ENCODE measurements at regions not wholly inside any gene's neighbourhood (a gene's known extent, or its start where the extent isn't known, plus 50 kb on each side); places are given as distances from the start of the nearest gene placed in this dataset.

DNA sequence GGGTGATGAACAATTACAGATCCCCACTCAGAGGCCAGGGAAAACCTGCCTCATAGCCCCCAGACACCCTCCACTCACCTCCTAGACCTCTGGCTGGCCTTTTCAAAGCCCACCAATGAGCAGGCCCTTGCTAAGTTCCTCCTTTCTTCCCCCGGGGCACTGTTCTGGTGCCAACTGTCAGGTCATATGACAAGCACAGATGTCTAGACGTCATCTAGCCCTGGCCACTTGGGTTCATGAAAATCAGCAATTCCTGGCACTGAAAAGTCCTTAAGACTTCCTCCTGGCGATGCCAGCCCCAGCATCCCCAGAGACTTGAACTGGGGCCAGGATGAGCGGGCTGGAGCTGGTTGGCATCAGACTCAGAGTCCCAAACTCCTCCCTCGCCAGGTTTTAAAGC is 115.6 kb upstream of the NALF2 start:
- DNase-seq (no peak), ATAC-seq (peak in 3 of 8 donors; percentile 14 to 29 (median 26))
- intact Hi-C loops (cut with DNase I), result loop anchor here (5.0 to 10.0 kb wide), 8 partner anchors 84 to 566 kb away; partner anchors contain the start of gene EFNB1 (in 6 of the 10)
- WGBS, 2 donors, result 20% methylated on average over 5 of the region's 5 CpGs
- Histone ChIP-seq H3K27me3 (peaks cover 0 to 59% (median 0%) of the 10 kb centered on the region in 7 donors), H3K27ac (no peak overlapping the region), H3K4me3 (no peak overlapping the region), H3K4me1 (peaks cover 0 to 4% (median 0%) of the 10 kb centered on the region in 9 donors), H3K36me3 (no peaks in the 10 kb centered on the region), H3K9me3 (no peaks in the 10 kb centered on the region)
- TF ChIP-seq, protein P1, sequence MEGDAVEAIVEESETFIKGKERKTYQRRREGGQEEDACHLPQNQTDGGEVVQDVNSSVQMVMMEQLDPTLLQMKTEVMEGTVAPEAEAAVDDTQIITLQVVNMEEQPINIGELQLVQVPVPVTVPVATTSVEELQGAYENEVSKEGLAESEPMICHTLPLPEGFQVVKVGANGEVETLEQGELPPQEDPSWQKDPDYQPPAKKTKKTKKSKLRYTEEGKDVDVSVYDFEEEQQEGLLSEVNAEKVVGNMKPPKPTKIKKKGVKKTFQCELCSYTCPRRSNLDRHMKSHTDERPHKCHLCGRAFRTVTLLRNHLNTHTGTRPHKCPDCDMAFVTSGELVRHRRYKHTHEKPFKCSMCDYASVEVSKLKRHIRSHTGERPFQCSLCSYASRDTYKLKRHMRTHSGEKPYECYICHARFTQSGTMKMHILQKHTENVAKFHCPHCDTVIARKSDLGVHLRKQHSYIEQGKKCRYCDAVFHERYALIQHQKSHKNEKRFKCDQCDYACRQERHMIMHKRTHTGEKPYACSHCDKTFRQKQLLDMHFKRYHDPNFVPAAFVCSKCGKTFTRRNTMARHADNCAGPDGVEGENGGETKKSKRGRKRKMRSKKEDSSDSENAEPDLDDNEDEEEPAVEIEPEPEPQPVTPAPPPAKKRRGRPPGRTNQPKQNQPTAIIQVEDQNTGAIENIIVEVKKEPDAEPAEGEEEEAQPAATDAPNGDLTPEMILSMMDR (IDR thresholded peaks at IDR 0.05), result no peak

DNA sequence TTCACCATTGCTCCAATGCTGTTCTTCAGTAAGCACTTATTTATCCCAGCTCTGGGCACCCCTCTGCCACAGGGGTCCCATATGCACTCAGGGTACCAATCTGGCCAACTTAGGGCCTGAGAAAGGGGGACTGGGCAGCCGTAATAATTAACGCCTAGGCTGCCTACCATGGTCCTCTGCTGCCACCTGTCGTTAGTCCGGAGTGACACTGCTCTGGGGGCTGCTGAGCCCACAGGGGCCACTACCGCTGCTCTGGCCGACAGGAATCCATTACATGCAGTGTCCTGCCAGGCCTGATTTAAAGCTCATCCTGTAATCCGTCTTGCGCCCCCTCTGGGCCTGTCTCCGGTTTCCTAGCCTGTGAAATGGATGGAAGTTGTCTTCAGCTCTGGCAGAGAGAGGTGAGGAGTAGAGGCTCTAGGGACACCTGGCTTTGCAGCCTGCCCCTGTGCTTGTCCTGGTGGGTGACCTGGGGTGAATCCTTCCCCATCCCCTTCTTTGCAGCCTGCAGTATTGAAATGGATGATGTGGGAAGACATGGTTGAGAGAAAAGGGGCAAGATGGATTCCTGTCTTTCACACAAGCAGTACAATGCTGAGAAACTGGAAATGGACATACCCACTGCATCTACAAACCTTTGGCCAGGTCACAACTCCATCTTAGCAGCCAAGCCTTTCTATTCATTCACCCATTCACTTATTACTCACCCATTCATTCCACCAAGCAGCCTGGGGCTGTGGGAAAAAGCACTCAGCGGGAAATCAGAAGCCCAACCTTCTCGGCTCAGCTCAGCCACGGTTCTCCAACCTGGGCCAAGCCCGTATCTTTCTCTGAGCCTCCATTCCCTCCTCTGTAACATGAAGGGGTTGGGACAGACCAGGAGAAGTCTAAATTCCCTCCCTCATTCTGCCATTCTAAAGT is 116.3 kb upstream of the NALF2 start:
- peaks cover 0 to 4% (median 0%) of the 10 kb centered on the region in 9 donors for H3K4me1 ChIP-seq
- peaks cover 0 to 65% (median 0%) of the 10 kb centered on the region in 7 donors for H3K27me3 ChIP-seq
- 23 to 29% methylated on average over 12 to 13 of the region's 13 CpGs for WGBS, 2 donors
- intact Hi-C loops (cut with DNase I), result loop anchor here (5.0 to 10.0 kb wide), 8 partner anchors 83 to 566 kb away; partner anchors contain the start of gene EFNB1 (in 6 of the 10)
- no peak overlapping the region for H3K27ac ChIP-seq
- ATAC-seq, result peak in 6 of 8 donors; percentile 46 to 75 (median 68)
- peak; percentile 32 to 33 for DNase-seq
- H3K4me3 ChIP-seq, result no peak overlapping the region
- H3K36me3 ChIP-seq, result no peaks in the 10 kb centered on the region
- no peaks in the 10 kb centered on the region for H3K9me3 ChIP-seq
- TF ChIP-seq, protein P1 (IDR thresholded peaks at IDR 0.05), result peak; percentile 23 to 78 (median 70)

DNA sequence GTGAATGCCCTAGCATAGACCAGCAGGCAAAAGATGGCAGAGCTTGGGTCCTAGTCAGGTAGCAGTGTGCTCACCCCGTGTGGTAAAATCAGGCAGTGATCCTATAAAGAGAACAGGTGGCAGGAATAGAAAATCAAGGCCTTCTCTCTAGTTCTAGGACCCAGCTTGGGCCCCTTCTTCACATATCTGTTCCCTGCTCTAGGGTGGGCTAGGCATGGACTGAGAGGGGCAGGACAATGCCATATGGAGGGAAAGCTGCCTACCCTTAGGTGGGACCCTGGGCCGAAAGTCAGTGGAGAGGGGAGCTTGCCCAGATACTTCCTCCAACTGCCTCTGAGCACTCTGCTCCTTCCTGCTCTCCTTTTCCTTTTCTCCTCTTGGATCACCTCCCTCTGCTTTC is 117.4 kb upstream of the NALF2 start:
- DNase-seq (no peak), ATAC-seq (no peak)
- Histone ChIP-seq H3K36me3 (no peaks in the 10 kb centered on the region), H3K4me1 (peaks cover 0 to 4% (median 0%) of the 10 kb centered on the region in 9 donors), H3K9me3 (no peaks in the 10 kb centered on the region), H3K4me3 (no peak overlapping the region), H3K27ac (no peak overlapping the region), H3K27me3 (peaks cover 0 to 67% (median 0%) of the 10 kb centered on the region in 7 donors)
- WGBS, 2 donors, result 89 to 93% methylated on average over 2 of the region's 2 CpGs
- TF ChIP-seq, protein P1 (IDR thresholded peaks at IDR 0.05), result no peak
- intact Hi-C loops (cut with DNase I), result loop anchor here (5.0 to 10.0 kb wide), 8 partner anchors 82 to 564 kb away; partner anchors contain the start of gene EFNB1 (in 6 of the 10)

DNA sequence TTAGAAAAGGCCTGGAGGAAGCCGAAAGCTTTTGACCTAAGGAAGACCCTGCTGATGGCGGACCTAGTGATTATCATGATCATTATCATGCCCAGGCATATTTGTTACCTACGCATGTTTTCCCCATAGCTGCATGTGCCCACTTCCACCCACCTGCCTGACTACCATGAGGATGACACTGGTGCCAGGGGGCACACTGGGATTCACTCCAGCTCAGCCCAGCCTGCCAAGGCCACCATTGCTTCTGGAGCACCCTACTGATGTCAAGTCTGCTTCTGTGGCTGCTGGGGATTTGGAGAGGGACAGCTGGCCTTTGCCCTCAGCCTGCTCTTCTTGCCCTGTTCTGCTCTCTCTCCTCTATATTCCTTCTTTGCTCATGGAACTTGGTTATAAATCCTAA is 124.7 kb upstream of the NALF2 start:
- Histone ChIP-seq H3K9me3 (peaks cover 0 to 23% (median 6%) of the 10 kb centered on the region in 11 donors), H3K36me3 (no peaks in the 10 kb centered on the region), H3K4me3 (no peak overlapping the region), H3K4me1 (no peaks in the 10 kb centered on the region), H3K27ac (no peak overlapping the region), H3K27me3 (peaks cover 0 to 14% (median 0%) of the 10 kb centered on the region in 7 donors)
- 91 to 96% methylated on average over 3 of the region's 3 CpGs for WGBS, 2 donors
- DNase-seq (no peak), ATAC-seq (no peak)
- intact Hi-C loops (cut with DNase I), result no loop called here
- TF ChIP-seq, protein P1 (IDR thresholded peaks at IDR 0.05), result no peak

Data from heart right ventricle (tissue), 16 donors.